Vagina (tissue), 2 donors: ENCODE measurements at regions not wholly inside any gene's neighbourhood (a gene's known extent, or its start where the extent isn't known, plus 50 kb on each side); places are given as distances from the start of the nearest gene placed in this dataset.

Experiments used
- POLR2A ChIP-seq, 2 donors: fragments of 450-650 bp; IDR thresholded peaks; one replicate each; pipeline ENCODE4 v1.6.1; 2017; ENCODE audit warnings: antibody characterized with exemption in 2 of 2, mild to moderate bottlenecking in 2 of 2, moderate library complexity in 2 of 2
- POLR2AphosphoS5 ChIP-seq, 2 donors: sonication (generic); formaldehyde crosslinking; IDR thresholded peaks; one replicate each; pipeline ENCODE4 v1.9.0; 2017; ENCODE audit warnings: antibody characterized with exemption in 2 of 2, mild to moderate bottlenecking in 2 of 2, low read depth in 1 of 2; ENCODE audit not compliant: insufficient read depth in 1 of 2
- TF ChIP-seq, protein P1 (sequence below), 3 experiments: fragments of 450-650 bp in 2 of 3; fragments of 200-600 bp in 1 of 3; sonication (generic) in 1 of 3; IDR thresholded peaks; one replicate each; pipeline ENCODE4 v1.5.1; 2017 to 2019; ENCODE audit warnings: antibody characterized with exemption in 3 of 3, mild to moderate bottlenecking in 2 of 3, moderate library complexity in 2 of 3

- no peak for TF ChIP-seq POLR2AphosphoS5 (IDR thresholded peaks at IDR 0.05; ENCODE audit: insufficient read depth in 1 of 2, low read depth in 1 of 2)
- no peak for TF ChIP-seq POLR2A (IDR thresholded peaks at IDR 0.05)
- TF ChIP-seq, protein P1, sequence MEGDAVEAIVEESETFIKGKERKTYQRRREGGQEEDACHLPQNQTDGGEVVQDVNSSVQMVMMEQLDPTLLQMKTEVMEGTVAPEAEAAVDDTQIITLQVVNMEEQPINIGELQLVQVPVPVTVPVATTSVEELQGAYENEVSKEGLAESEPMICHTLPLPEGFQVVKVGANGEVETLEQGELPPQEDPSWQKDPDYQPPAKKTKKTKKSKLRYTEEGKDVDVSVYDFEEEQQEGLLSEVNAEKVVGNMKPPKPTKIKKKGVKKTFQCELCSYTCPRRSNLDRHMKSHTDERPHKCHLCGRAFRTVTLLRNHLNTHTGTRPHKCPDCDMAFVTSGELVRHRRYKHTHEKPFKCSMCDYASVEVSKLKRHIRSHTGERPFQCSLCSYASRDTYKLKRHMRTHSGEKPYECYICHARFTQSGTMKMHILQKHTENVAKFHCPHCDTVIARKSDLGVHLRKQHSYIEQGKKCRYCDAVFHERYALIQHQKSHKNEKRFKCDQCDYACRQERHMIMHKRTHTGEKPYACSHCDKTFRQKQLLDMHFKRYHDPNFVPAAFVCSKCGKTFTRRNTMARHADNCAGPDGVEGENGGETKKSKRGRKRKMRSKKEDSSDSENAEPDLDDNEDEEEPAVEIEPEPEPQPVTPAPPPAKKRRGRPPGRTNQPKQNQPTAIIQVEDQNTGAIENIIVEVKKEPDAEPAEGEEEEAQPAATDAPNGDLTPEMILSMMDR (IDR thresholded peaks at IDR 0.05): no peak
Observed at GRCh38 chr13:78998630-78999315, 339.8 kb upstream of the OBI1 start.
